BLaER1 treated with 17β-estradiol and CSF1 and Interleukin-3, amounts not matched to agents 10 nM and 100 nM (cell line): ENCODE measurements at regions not wholly inside any gene's neighbourhood (a gene's known extent, or its start where the extent isn't known, plus 50 kb on each side); places are given as distances from the start of the nearest gene placed in this dataset.
"Not testable (repeated sequence)": the region's sequence is repeated elsewhere in the genome, so short reads cannot be mapped to it uniquely, and the experiment has no call there.

Source experiments
- H3K27ac ChIP-seq, 11 experiments: shearing (Covaris generic); formaldehyde crosslinking; 2 replicates each; pipeline ENCODE4 v1.8.1; 2022
- H3K27me3 ChIP-seq, 11 experiments: shearing (Covaris generic); formaldehyde crosslinking; 2 replicates each; pipeline ENCODE4 v1.8.1; 2022
- H3K36me3 ChIP-seq, 11 experiments: shearing (Covaris generic); formaldehyde crosslinking; 2 replicates each; pipeline ENCODE4 v1.8.1; 2022
- H3K4me1 ChIP-seq, 10 experiments: shearing (Covaris generic); formaldehyde crosslinking; 2 replicates each; pipeline ENCODE4 v1.8.1; 2022
- H3K4me2 ChIP-seq, 11 experiments: shearing (Covaris generic); formaldehyde crosslinking; 2 replicates each; pipeline ENCODE4 v1.8.1; 2022
- H3K4me3 ChIP-seq, 10 experiments: shearing (Covaris generic); formaldehyde crosslinking; 2 replicates each; pipeline ENCODE4 v1.8.1; 2022
- H3K9ac ChIP-seq, 11 experiments: shearing (Covaris generic); formaldehyde crosslinking; 2 replicates each; pipeline ENCODE4 v1.8.1; 2022
- H3K9me3 ChIP-seq, 11 experiments: shearing (Covaris generic); formaldehyde crosslinking; replicated peaks in 1 of 11; 2 replicates each; pipeline ENCODE4 v1.8.1; 2022
- H4K20me1 ChIP-seq, 11 experiments: shearing (Covaris generic); formaldehyde crosslinking; 2 replicates each; pipeline ENCODE4 v1.8.1; 2022
- Cebpa-rat ChIP-seq, 11 experiments: shearing (Covaris generic); IDR thresholded peaks; 2 replicates each; pipeline ENCODE4 v1.8.1; 2022

DNA sequence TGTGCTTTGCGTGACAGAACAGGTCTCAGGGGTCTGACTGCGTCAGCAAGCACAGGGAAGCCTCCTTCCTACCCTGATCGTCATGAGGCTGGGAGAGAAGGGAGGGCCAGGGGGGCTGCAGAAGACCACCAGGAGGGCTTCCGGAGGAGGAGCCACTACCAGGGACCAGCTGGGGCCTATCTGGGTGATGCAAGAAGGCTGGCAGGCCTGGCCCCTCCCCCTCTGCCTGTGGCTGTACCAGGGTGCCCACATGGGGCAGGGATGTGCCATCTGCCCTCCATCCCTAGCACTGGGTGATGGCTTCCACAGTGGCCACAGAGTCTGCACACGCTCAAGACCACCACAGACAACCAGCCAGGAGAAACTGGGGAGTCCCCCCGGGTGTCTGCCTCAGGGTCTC is 116.4 kb upstream of the NKX1-1 start:
- no peaks in the 10 kb centered on the region for H3K36me3 ChIP-seq
- no peak overlapping the region for H3K9ac ChIP-seq

DNA sequence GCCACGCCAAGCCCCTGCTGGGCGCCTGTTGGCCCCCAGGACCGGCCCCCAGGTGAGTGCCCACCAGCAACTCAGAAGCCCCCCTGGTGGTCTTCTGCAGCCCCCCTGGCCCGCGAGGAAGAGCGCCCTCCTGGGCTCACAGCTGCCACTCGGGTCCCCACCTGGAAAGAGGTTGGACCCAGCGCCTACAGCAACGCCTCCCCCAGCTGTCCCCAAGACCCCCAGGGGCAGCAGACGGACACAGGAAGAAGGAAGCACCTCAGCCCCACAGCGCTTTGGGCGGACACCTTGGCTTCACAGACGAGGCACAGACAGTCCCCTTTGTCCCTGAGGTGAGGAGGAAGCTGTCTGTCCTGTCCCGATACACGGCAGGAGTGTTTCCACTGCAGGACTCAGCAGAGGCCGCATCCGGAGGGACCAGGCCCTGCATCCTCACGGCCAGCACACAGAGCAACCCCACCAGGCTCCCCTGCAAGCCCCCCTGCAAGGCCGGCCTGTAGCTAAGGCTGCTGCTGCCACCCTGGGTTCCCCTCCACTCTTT is 115.6 kb upstream of the NKX1-1 start:
- Histone ChIP-seq H4K20me1 (no peaks in the 10 kb centered on the region; a peak in 2 of 22 replicates), H3K4me2 (peak overlapping the region in 3 of 11 experiments; percentile 45 to 48 (median 47); a peak in 4 of 22 replicates), H3K9ac (no peak overlapping the region), H3K4me3 (0 out of 20 replicates have a peak overlapping the region, but pooled peaks of 1 of the 10 experiments have one; percentile 51), H3K27ac (no peak overlapping the region), H3K9me3 (0 out of 22 replicates have a peak, but pooled peaks cover 0 to 4% (median 0%) of the 10 kb centered on the region in 11 experiments), H3K27me3 (peaks cover 0 to 17% (median 10%) of the 10 kb centered on the region in 11 experiments; a peak in 18 of 22 replicates), H3K4me1 (peaks cover 0 to 5% (median 0%) of the 10 kb centered on the region in 10 experiments; a peak in 2 of 20 replicates), H3K36me3 (no peaks in the 10 kb centered on the region)
- TF ChIP-seq Cebpa-rat (IDR thresholded peaks at IDR 0.05) = no peak

More for the DNA sequence above, 116.4 kb upstream of the NKX1-1 start:
- H3K27ac ChIP-seq = no peak overlapping the region
- H3K4me3 ChIP-seq = no peak overlapping the region
- TF ChIP-seq Cebpa-rat (IDR thresholded peaks at IDR 0.05) = no peak
- 0 out of 22 replicates have a peak, but pooled peaks cover 0 to 4% (median 0%) of the 10 kb centered on the region in 11 experiments for H3K9me3 ChIP-seq
- H4K20me1 ChIP-seq = no peaks in the 10 kb centered on the region; a peak in 2 of 22 replicates
- peaks cover 0 to 17% (median 10%) of the 10 kb centered on the region in 11 experiments; a peak in 18 of 22 replicates for H3K27me3 ChIP-seq
- H3K4me1 ChIP-seq = peaks cover 0 to 5% (median 0%) of the 10 kb centered on the region in 10 experiments; a peak in 2 of 20 replicates
- 0 out of 22 replicates have a peak overlapping the region, but pooled peaks of 1 of the 11 experiments have one; percentile 12 for H3K4me2 ChIP-seq

DNA sequence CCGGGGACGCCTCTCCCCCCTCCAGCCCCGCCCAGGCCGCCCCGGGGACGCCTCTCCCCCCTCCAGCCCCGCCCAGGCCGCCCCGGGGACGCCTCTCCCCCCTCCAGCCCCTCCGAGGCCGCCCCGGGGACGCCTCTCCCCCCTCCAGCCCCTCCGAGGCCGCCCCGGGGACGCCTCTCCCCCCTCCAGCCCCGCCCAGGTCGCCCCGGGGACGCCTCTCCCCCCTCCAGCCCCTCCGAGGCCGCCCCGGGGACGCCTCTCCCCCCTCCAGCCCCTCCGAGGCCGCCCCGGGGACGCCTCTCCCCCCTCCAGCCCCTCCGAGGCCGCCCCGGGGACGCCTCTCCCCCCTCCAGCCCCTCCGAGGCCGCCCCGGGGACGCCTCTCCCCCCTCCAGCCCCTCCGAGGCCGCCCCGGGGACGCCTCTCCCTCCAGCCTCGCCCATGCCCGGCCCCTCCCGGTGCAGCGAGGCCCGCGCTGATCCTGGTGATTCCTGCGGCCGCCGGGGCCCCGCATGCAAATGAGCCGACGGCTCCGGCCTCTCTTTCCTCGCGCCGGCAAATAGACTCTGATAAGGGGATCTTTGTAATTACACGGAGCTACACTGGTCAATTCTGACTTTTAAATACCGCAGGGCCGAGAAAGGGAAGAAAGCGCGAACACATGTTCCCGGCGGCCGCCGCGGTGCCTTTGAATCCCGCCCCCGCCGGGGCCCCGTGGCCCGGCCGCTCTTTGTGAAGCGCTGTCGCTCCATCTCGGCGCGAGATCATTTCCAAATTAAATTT is 114.7 kb upstream of the NKX1-1 start:
- H3K4me1 ChIP-seq, H3K36me3 ChIP-seq, H4K20me1 ChIP-seq, H3K27ac ChIP-seq, H3K9me3 ChIP-seq, H3K9ac ChIP-seq: not testable (repeated sequence)
- Histone ChIP-seq H3K4me2 (peak overlapping the region in 8 of 11 experiments; percentile 24 to 66 (median 46); a peak in 14 of 22 replicates), H3K27me3 (peaks cover 0 to 17% (median 10%) of the 10 kb centered on the region in 11 experiments; a peak in 18 of 22 replicates), H3K4me3 (peak overlapping the region in 5 of 10 experiments; percentile 1 to 51 (median 39); a peak in 3 of 20 replicates)

DNA sequence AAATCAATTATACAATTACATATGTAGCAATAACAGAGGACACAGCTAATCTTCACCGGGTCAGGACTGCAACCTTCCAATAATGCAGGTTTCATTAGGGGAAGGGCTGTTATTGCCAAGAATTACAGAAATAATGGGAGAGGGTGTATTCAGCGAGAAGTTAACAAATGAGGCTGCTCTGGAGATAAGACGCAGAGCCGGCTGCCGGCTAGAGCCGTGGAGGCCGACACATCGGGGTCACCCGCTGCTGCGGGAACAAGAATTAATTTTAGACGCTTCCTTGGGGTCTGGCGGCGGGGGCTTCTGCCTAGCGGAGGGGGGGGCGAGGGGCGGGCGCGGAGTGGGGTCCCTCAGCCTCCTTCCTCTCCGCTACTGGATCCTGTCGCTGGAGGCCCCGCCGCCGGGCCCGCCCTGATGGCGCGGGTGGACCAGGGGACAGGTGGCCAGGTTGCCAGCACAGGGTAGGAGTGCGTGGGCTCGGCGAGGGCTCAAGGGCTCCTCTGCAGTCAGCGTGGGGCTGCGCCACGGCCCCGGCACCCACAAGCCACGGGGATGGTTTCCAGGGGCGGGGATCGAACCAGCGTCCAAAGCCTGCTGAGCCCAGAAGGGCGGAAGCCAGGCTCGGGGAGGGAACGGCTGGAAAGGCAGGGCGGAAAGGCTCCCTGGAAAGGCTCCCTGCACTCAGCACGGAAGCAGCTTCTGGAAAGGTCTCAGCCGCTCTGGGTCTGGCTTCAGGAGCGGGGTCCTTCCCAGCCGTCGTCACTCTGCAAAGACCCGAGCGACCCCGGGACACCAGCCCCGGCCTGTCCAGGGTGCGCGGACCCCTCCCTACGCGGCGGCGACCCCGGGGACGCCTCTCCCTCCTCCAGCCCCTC is 113.8 kb upstream of the NKX1-1 start:
- H3K9ac ChIP-seq = no peak overlapping the region
- TF ChIP-seq Cebpa-rat (IDR thresholded peaks at IDR 0.05) = no peak
- no peaks in the 10 kb centered on the region for H3K36me3 ChIP-seq
- H4K20me1 ChIP-seq = no peaks in the 10 kb centered on the region; a peak in 2 of 22 replicates
- no peak overlapping the region for H3K4me2 ChIP-seq
- peaks cover 0 to 17% (median 10%) of the 10 kb centered on the region in 11 experiments; a peak in 18 of 22 replicates for H3K27me3 ChIP-seq
- peaks cover 0 to 13% (median 3%) of the 10 kb centered on the region in 10 experiments; a peak in 7 of 20 replicates for H3K4me1 ChIP-seq
- H3K4me3 ChIP-seq = no peak overlapping the region
- 0 out of 22 replicates have a peak, but pooled peaks cover 0 to 3% (median 0%) of the 10 kb centered on the region in 11 experiments for H3K9me3 ChIP-seq
- H3K27ac ChIP-seq = no peak overlapping the region

DNA sequence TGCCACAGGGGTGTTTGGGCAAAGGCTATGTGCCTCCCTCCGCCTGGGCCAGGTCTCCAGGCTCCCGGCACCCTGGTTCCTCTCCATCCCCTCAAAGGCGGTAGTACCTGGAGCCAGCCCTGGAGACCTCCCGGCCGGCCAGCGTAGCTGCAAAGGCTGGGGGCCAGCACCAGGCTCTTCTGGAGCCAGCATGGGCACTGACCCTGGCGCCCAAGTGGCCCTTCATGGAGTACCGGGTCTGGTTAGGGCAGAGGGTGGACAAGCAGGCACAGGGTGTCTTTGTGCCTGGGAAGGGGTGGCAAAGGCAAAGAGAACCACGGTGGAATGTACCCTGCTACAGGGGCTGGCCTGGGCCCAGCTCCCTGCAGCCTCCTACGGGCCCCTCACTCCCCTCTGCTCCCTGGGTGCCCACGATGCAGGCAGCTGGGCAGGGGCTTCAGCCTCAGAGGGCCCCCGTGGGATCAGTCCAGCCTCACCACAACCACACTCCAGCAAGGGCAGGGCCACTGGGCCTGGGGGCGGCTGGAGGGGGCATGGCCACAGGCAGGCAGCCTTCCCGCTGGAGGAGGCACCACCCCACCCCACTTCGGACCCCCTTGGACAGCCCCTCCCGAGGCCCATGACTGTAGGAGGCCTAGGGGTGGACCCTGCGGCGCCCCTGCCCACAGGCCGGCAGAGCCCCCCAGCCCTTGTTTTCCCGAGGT is 112.9 kb upstream of the NKX1-1 start:
- Histone ChIP-seq H3K9me3 (peaks cover 0 to 1% (median 0%) of the 10 kb centered on the region in 11 experiments; a peak in 3 of 22 replicates), H3K9ac (no peak overlapping the region), H3K27ac (no peak overlapping the region), H3K27me3 (peaks cover 0 to 17% (median 10%) of the 10 kb centered on the region in 11 experiments; a peak in 18 of 22 replicates), H3K4me3 (no peak overlapping the region), H4K20me1 (no peaks in the 10 kb centered on the region; a peak in 2 of 22 replicates), H3K4me1 (peaks cover 0 to 13% (median 3%) of the 10 kb centered on the region in 10 experiments; a peak in 7 of 20 replicates), H3K4me2 (no peak overlapping the region), H3K36me3 (no peaks in the 10 kb centered on the region)
- TF ChIP-seq Cebpa-rat (IDR thresholded peaks at IDR 0.05) = no peak

- Histone ChIP-seq H3K4me2 (no peak overlapping the region), H3K27ac (no peak overlapping the region), H3K9me3 (peaks cover 5 to 14% (median 11%) of the 10 kb centered on the region in 11 experiments; a peak in 18 of 22 replicates), H3K4me1 (peaks cover 0 to 13% (median 3%) of the 10 kb centered on the region in 10 experiments; a peak in 7 of 20 replicates), H3K27me3 (peaks cover 0 to 17% (median 10%) of the 10 kb centered on the region in 11 experiments; a peak in 18 of 22 replicates), H4K20me1 (no peaks in the 10 kb centered on the region; a peak in 1 of 22 replicates), H3K36me3 (no peaks in the 10 kb centered on the region), H3K4me3 (no peak overlapping the region), H3K9ac (no peak overlapping the region)
- TF ChIP-seq Cebpa-rat (IDR thresholded peaks at IDR 0.05) = no peak
Measured at GRCh38 chr4:1517592-1518411, 111.6 kb upstream of the NKX1-1 start.

DNA sequence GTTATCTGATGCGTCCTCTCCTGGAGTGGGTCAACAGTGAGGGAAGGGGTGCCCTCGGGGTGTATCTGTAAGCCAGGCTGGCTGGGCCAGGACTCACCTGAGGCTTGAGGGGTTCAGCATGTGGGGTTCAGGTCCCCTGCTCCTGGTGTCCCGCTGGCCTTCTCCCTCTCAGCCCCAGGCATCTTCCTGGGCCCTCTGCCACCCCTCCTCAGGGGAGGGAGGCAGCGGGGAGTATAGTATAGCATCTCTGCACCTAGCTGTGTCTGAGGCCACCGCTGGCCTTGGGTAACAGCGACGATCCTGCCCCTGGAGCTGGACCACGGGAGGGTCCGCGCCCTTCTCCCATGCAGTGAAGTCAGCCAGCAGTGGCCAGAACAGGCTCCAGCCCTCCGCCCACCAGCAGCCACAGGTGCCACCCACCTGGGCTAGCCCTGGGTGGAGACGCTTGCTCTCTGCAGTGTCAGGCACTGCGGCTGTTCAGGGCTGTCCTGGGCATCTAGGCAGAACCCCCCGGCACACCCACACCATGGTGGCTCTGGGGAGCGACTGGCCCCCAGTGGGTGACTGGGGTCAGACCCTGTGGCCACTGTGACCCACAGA is 110.7 kb upstream of the NKX1-1 start:
- H3K36me3 ChIP-seq = no peaks in the 10 kb centered on the region
- no peaks in the 10 kb centered on the region; a peak in 1 of 22 replicates for H4K20me1 ChIP-seq
- TF ChIP-seq Cebpa-rat (IDR thresholded peaks at IDR 0.05) = no peak
- peaks cover 0 to 14% (median 9%) of the 10 kb centered on the region in 11 experiments; a peak in 18 of 22 replicates for H3K27me3 ChIP-seq
- peaks cover 0 to 13% (median 3%) of the 10 kb centered on the region in 10 experiments; a peak in 6 of 20 replicates for H3K4me1 ChIP-seq
- no peak overlapping the region for H3K4me2 ChIP-seq
- H3K9ac ChIP-seq = no peak overlapping the region
- H3K9me3 ChIP-seq = peaks cover 5 to 20% (median 16%) of the 10 kb centered on the region in 11 experiments; a peak in 18 of 22 replicates
- no peak overlapping the region for H3K4me3 ChIP-seq
- H3K27ac ChIP-seq = no peak overlapping the region
